ENCODE measurements at regions not wholly inside any gene's neighbourhood (a gene's known extent, or its start where the extent isn't known, plus 50 kb on each side); places are given as distances from the start of the nearest gene placed in this dataset.

GRCh38 chr6:102389994-102390393 lies 996.5 kb downstream of the GRIK2 start:
- no peaks in the 10 kb centered on the region for H3K4me1 ChIP-seq (ENCODE audit: control insufficient read depth in 2 of 2, insufficient read depth in 2 of 2, low read length in 2 of 2)
- H3K9me3 ChIP-seq (ENCODE audit: control insufficient read depth in 2 of 2, insufficient read depth in 1 of 2, low read length in 1 of 2), result no peaks in the 10 kb centered on the region
- no peaks in the 10 kb centered on the region for H3K36me3 ChIP-seq (ENCODE audit: control insufficient read depth in 2 of 2, insufficient read depth in 2 of 2, low read length in 1 of 2)
- no peak overlapping the region for H3K4me3 ChIP-seq (ENCODE audit: low read length in 2 of 2)
- DNase-seq (ENCODE audit: low read depth in 6 of 9, low spot score in 9 of 9), result no peak
- no peak overlapping the region for H3K27ac ChIP-seq (ENCODE audit: low read depth in 1 of 2, low read length in 1 of 2)
- no peaks in the 10 kb centered on the region for H3K27me3 ChIP-seq (ENCODE audit: control insufficient read depth in 2 of 2, insufficient read depth in 1 of 2, low read length in 1 of 2)
- WGBS, result 91% methylated on average over 11 of the region's 11 CpGs

- Histone ChIP-seq H3K4me1 (ENCODE audit: control insufficient read depth in 2 of 2, insufficient read depth in 2 of 2, low read length in 2 of 2) (no peaks in the 10 kb centered on the region), H3K9me3 (ENCODE audit: control insufficient read depth in 2 of 2, insufficient read depth in 1 of 2, low read length in 1 of 2) (no peaks in the 10 kb centered on the region), H3K27me3 (ENCODE audit: control insufficient read depth in 2 of 2, insufficient read depth in 1 of 2, low read length in 1 of 2) (no peaks in the 10 kb centered on the region), H3K36me3 (ENCODE audit: control insufficient read depth in 2 of 2, insufficient read depth in 2 of 2, low read length in 1 of 2) (no peaks in the 10 kb centered on the region), H3K4me3 (ENCODE audit: low read length in 2 of 2) (no peak overlapping the region), H3K27ac (ENCODE audit: low read depth in 1 of 2, low read length in 1 of 2) (no peak overlapping the region)
- no peak for DNase-seq (ENCODE audit: low read depth in 6 of 9, low spot score in 9 of 9)
- 82% methylated on average over 2 of the region's 2 CpGs for WGBS
Measured at GRCh38 chr6:102387326-102388033, 994.0 kb downstream of the GRIK2 start.

- H3K36me3 ChIP-seq (ENCODE audit: control insufficient read depth in 2 of 2, insufficient read depth in 2 of 2, low read length in 1 of 2), result no peaks in the 10 kb centered on the region
Measured at GRCh38 chr6:102381203-102381602, 987.7 kb downstream of the GRIK2 start.

GRCh38 chr6:102356170-102356569 lies 962.7 kb downstream of the GRIK2 start:
- DNase-seq (ENCODE audit: low read depth in 6 of 9, low spot score in 9 of 9), result no peak
- no peaks in the 10 kb centered on the region for H3K27me3 ChIP-seq (ENCODE audit: control insufficient read depth in 2 of 2, insufficient read depth in 1 of 2, low read length in 1 of 2)
- WGBS, result 87% methylated on average over 8 of the region's 8 CpGs
- no peaks in the 10 kb centered on the region for H3K4me1 ChIP-seq (ENCODE audit: control insufficient read depth in 2 of 2, insufficient read depth in 2 of 2, low read length in 2 of 2)
- H3K27ac ChIP-seq (ENCODE audit: low read depth in 1 of 2, low read length in 1 of 2), result no peak overlapping the region
- H3K36me3 ChIP-seq (ENCODE audit: control insufficient read depth in 2 of 2, insufficient read depth in 2 of 2, low read length in 1 of 2), result no peaks in the 10 kb centered on the region
- H3K4me3 ChIP-seq (ENCODE audit: low read length in 2 of 2), result no peak overlapping the region
- peaks cover 0 to 4% of the 10 kb centered on the region in 2 donors for H3K9me3 ChIP-seq (ENCODE audit: control insufficient read depth in 2 of 2, insufficient read depth in 1 of 2, low read length in 1 of 2)

More at GRCh38 chr6:102381203-102381602, 987.7 kb downstream of the GRIK2 start:
- H3K9me3 ChIP-seq (ENCODE audit: control insufficient read depth in 2 of 2, insufficient read depth in 1 of 2, low read length in 1 of 2), result no peaks in the 10 kb centered on the region
- DNase-seq (ENCODE audit: low read depth in 6 of 9, low spot score in 9 of 9), result no peak
- H3K27me3 ChIP-seq (ENCODE audit: control insufficient read depth in 2 of 2, insufficient read depth in 1 of 2, low read length in 1 of 2), result no peaks in the 10 kb centered on the region
- H3K4me3 ChIP-seq (ENCODE audit: low read length in 2 of 2), result no peak overlapping the region
- no peaks in the 10 kb centered on the region for H3K4me1 ChIP-seq (ENCODE audit: control insufficient read depth in 2 of 2, insufficient read depth in 2 of 2, low read length in 2 of 2)
- H3K27ac ChIP-seq (ENCODE audit: low read depth in 1 of 2, low read length in 1 of 2), result no peak overlapping the region

GRCh38 chr6:102355578-102355977 lies 962.1 kb downstream of the GRIK2 start:
- Histone ChIP-seq H3K9me3 (ENCODE audit: control insufficient read depth in 2 of 2, insufficient read depth in 1 of 2, low read length in 1 of 2) (peaks cover 0 to 4% of the 10 kb centered on the region in 2 donors), H3K4me3 (ENCODE audit: low read length in 2 of 2) (no peak overlapping the region), H3K4me1 (ENCODE audit: control insufficient read depth in 2 of 2, insufficient read depth in 2 of 2, low read length in 2 of 2) (no peaks in the 10 kb centered on the region), H3K36me3 (ENCODE audit: control insufficient read depth in 2 of 2, insufficient read depth in 2 of 2, low read length in 1 of 2) (no peaks in the 10 kb centered on the region), H3K27ac (ENCODE audit: low read depth in 1 of 2, low read length in 1 of 2) (no peak overlapping the region), H3K27me3 (ENCODE audit: control insufficient read depth in 2 of 2, insufficient read depth in 1 of 2, low read length in 1 of 2) (no peaks in the 10 kb centered on the region)
- 85% methylated on average over 1 of the region's 1 CpG for WGBS
- no peak for DNase-seq (ENCODE audit: low read depth in 6 of 9, low spot score in 9 of 9)

- peaks cover 0 to 4% of the 10 kb centered on the region in 2 donors for H3K9me3 ChIP-seq (ENCODE audit: control insufficient read depth in 2 of 2, insufficient read depth in 1 of 2, low read length in 1 of 2)
- H3K4me3 ChIP-seq (ENCODE audit: low read length in 2 of 2), result no peak overlapping the region
- DNase-seq (ENCODE audit: low read depth in 6 of 9, low spot score in 9 of 9), result no peak
- WGBS, result 81% methylated on average over 5 of the region's 5 CpGs
- H3K27me3 ChIP-seq (ENCODE audit: control insufficient read depth in 2 of 2, insufficient read depth in 1 of 2, low read length in 1 of 2), result no peaks in the 10 kb centered on the region
- no peaks in the 10 kb centered on the region for H3K4me1 ChIP-seq (ENCODE audit: control insufficient read depth in 2 of 2, insufficient read depth in 2 of 2, low read length in 2 of 2)
- no peak overlapping the region for H3K27ac ChIP-seq (ENCODE audit: low read depth in 1 of 2, low read length in 1 of 2)
- H3K36me3 ChIP-seq (ENCODE audit: control insufficient read depth in 2 of 2, insufficient read depth in 2 of 2, low read length in 1 of 2), result no peaks in the 10 kb centered on the region
Measured at GRCh38 chr6:102352552-102352951, 959.0 kb downstream of the GRIK2 start.

GRCh38 chr6:102344769-102345168 lies 951.3 kb downstream of the GRIK2 start:
- Histone ChIP-seq H3K27ac (ENCODE audit: low read depth in 1 of 2, low read length in 1 of 2) (no peak overlapping the region), H3K27me3 (ENCODE audit: control insufficient read depth in 2 of 2, insufficient read depth in 1 of 2, low read length in 1 of 2) (no peaks in the 10 kb centered on the region), H3K9me3 (ENCODE audit: control insufficient read depth in 2 of 2, insufficient read depth in 1 of 2, low read length in 1 of 2) (no peaks in the 10 kb centered on the region), H3K4me1 (ENCODE audit: control insufficient read depth in 2 of 2, insufficient read depth in 2 of 2, low read length in 2 of 2) (no peaks in the 10 kb centered on the region), H3K4me3 (ENCODE audit: low read length in 2 of 2) (no peak overlapping the region), H3K36me3 (ENCODE audit: control insufficient read depth in 2 of 2, insufficient read depth in 2 of 2, low read length in 1 of 2) (no peaks in the 10 kb centered on the region)
- WGBS, result 77% methylated on average over 2 of the region's 2 CpGs
- no peak for DNase-seq (ENCODE audit: low read depth in 6 of 9, low spot score in 9 of 9)

GRCh38 chr6:102340311-102340710 lies 946.8 kb downstream of the GRIK2 start:
- DNase-seq (ENCODE audit: low read depth in 6 of 9, low spot score in 9 of 9), result no peak
- Histone ChIP-seq H3K27ac (ENCODE audit: low read depth in 1 of 2, low read length in 1 of 2) (no peak overlapping the region), H3K4me1 (ENCODE audit: control insufficient read depth in 2 of 2, insufficient read depth in 2 of 2, low read length in 2 of 2) (no peaks in the 10 kb centered on the region), H3K4me3 (ENCODE audit: low read length in 2 of 2) (no peak overlapping the region), H3K27me3 (ENCODE audit: control insufficient read depth in 2 of 2, insufficient read depth in 1 of 2, low read length in 1 of 2) (no peaks in the 10 kb centered on the region), H3K9me3 (ENCODE audit: control insufficient read depth in 2 of 2, insufficient read depth in 1 of 2, low read length in 1 of 2) (no peaks in the 10 kb centered on the region), H3K36me3 (ENCODE audit: control insufficient read depth in 2 of 2, insufficient read depth in 2 of 2, low read length in 1 of 2) (no peaks in the 10 kb centered on the region)
- WGBS, result 82% methylated on average over 4 of the region's 4 CpGs

GRCh38 chr6:102333736-102334135 lies 940.2 kb downstream of the GRIK2 start:
- no peak overlapping the region for H3K27ac ChIP-seq (ENCODE audit: low read depth in 1 of 2, low read length in 1 of 2)
- no peaks in the 10 kb centered on the region for H3K4me1 ChIP-seq (ENCODE audit: control insufficient read depth in 2 of 2, insufficient read depth in 2 of 2, low read length in 2 of 2)
- DNase-seq (ENCODE audit: low read depth in 6 of 9, low spot score in 9 of 9), result no peak
- H3K9me3 ChIP-seq (ENCODE audit: control insufficient read depth in 2 of 2, insufficient read depth in 1 of 2, low read length in 1 of 2), result peaks cover 0 to 3% of the 10 kb centered on the region in 2 donors
- H3K36me3 ChIP-seq (ENCODE audit: control insufficient read depth in 2 of 2, insufficient read depth in 2 of 2, low read length in 1 of 2), result no peaks in the 10 kb centered on the region
- 91% methylated on average over 8 of the region's 8 CpGs for WGBS
- no peak overlapping the region for H3K4me3 ChIP-seq (ENCODE audit: low read length in 2 of 2)
- no peaks in the 10 kb centered on the region for H3K27me3 ChIP-seq (ENCODE audit: control insufficient read depth in 2 of 2, insufficient read depth in 1 of 2, low read length in 1 of 2)
